ENCODE measurements at regions not wholly inside any gene's neighbourhood (a gene's known extent, or its start where the extent isn't known, plus 50 kb on each side); places are given as distances from the start of the nearest gene placed in this dataset.

- CTCF ChIA-PET (ENCODE audit: low intra/inter-chr PET ratio) = no interaction called here
- Histone ChIP-seq H3K9me3 (replicated peaks; ENCODE audit: control insufficient read depth, insufficient read depth, low read depth, low read length) (no peaks in the 10 kb centered on the region), H3K9me1 (ENCODE audit: control insufficient read depth, insufficient read depth, low read length) (no peaks in the 10 kb centered on the region), H4K20me1 (replicated peaks; ENCODE audit: control insufficient read depth, insufficient read depth, low read length) (no peaks in the 10 kb centered on the region), H3K4me1 (replicated peaks in 1 of 2; ENCODE audit: control insufficient read depth in 2 of 2, insufficient read depth in 2 of 2, low read length in 2 of 2) (no peaks in the 10 kb centered on the region), H3K4me2 (ENCODE audit: insufficient read depth, low read length) (no peak overlapping the region), H3K4me3 (no peak overlapping the region), H3K79me2 (ENCODE audit: control insufficient read depth, insufficient read depth, low read length) (no peaks in the 10 kb centered on the region), H3K9ac (ENCODE audit: insufficient read depth in 1 of 2, low read depth in 2 of 2, low read length in 2 of 2) (no peak overlapping the region), H3K27ac (ENCODE audit: extremely low read depth, low read depth, low read length) (no peak overlapping the region), H2AFZ (ENCODE audit: low read depth, low read length) (no peak overlapping the region), H3K27me3 (ENCODE audit: control insufficient read depth in 2 of 2, insufficient read depth in 2 of 2, low read length in 2 of 2) (no peaks in the 10 kb centered on the region), H3K36me3 (ENCODE audit: control insufficient read depth, insufficient read depth, low read length) (no peaks in the 10 kb centered on the region)
- ATAC-seq (no peak), DNase-seq (ENCODE audit: extremely low read depth in 1 of 4, low spot score in 3 of 4) (no peak), FAIRE-seq (no peak)
- in situ Hi-C loops (cut with MboI) = no loop called here
- intact Hi-C loops (cut with micrococcal nuclease) = no loop called here
- TF ChIP-seq ZNF41 (CRISPR knock-in tag; conservative IDR thresholded peaks at IDR 0.05) = no peak
- TF ChIP-seq NFE2 (IDR thresholded peaks at IDR 0.05; ENCODE audit: low read depth) = no peak
- TF ChIP-seq, protein P1, sequence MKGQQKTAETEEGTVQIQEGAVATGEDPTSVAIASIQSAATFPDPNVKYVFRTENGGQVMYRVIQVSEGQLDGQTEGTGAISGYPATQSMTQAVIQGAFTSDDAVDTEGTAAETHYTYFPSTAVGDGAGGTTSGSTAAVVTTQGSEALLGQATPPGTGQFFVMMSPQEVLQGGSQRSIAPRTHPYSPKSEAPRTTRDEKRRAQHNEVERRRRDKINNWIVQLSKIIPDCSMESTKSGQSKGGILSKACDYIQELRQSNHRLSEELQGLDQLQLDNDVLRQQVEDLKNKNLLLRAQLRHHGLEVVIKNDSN (CRISPR knock-in tag; IDR thresholded peaks at IDR 0.05) = no peak
- TF ChIP-seq MCM7 (IDR thresholded peaks at IDR 0.05) = no peak
- TF ChIP-seq ZNF408 (CRISPR knock-in tag; IDR thresholded peaks at IDR 0.05; ENCODE audit: low read depth) = no peak
- no peak for TF ChIP-seq TCFL5 (CRISPR knock-in tag; conservative IDR thresholded peaks at IDR 0.05)
- no peak for TF ChIP-seq ZNF655 (CRISPR knock-in tag; IDR thresholded peaks at IDR 0.05)
- TF ChIP-seq HDAC6 (IDR thresholded peaks at IDR 0.05; ENCODE audit: low read depth, low read length) = no peak
- no peak for TF ChIP-seq PML (IDR thresholded peaks at IDR 0.05; ENCODE audit: low read length)
- TF ChIP-seq NFIX (CRISPR knock-in tag; IDR thresholded peaks at IDR 0.05; ENCODE audit: low read depth) = no peak
- no peak for TF ChIP-seq HDGF (IDR thresholded peaks at IDR 0.05)
- no peak for TF ChIP-seq CGGBP1 (CRISPR knock-in tag; IDR thresholded peaks at IDR 0.05)
- no peak for TF ChIP-seq ATF7 (IDR thresholded peaks at IDR 0.05)
- TF ChIP-seq CHD4 (IDR thresholded peaks at IDR 0.05; ENCODE audit: insufficient read depth, insufficient replicate concordance, low read depth, low read length, poor library complexity, severe bottlenecking) = no peak
- TF ChIP-seq BCLAF1 (IDR thresholded peaks at IDR 0.05; ENCODE audit: borderline replicate concordance in 1 of 2, control insufficient read depth in 1 of 2, low read depth in 2 of 2, low read length in 1 of 2) = no peak
- no peak for TF ChIP-seq BRF1 (IDR thresholded peaks at IDR 0.05; ENCODE audit: borderline replicate concordance, extremely low read depth, insufficient read length)
- no peak for TF ChIP-seq FOXJ2 (tag; IDR thresholded peaks at IDR 0.05)
- WGBS (ENCODE audit: insufficient coverage, low coverage, missing lambda C conversion rate) = 0% methylated on average over 1 of the region's 1 CpG
- BruUV-seq (replicated peaks) = no TSS peak
- POLR2A ChIA-PET = no interaction called here
Observed at GRCh38 chr14:53478174-53478573, 325.1 kb upstream of the DDHD1 start.
